ENCODE measurements at regions not wholly inside any gene's neighbourhood (a gene's known extent, or its start where the extent isn't known, plus 50 kb on each side); places are given as distances from the start of the nearest gene placed in this dataset.
"Not testable (repeated sequence)": the region's sequence is repeated elsewhere in the genome, so short reads cannot be mapped to it uniquely, and the experiment has no call there.

GRCh38 chr2:362924-363323, 75.0 kb upstream of the ALKAL2 start:
- H3K27ac ChIP-seq (ENCODE audit: low read depth in 2 of 2, low read length in 2 of 2), result no peak overlapping the region
- TF ChIP-seq, protein P1, sequence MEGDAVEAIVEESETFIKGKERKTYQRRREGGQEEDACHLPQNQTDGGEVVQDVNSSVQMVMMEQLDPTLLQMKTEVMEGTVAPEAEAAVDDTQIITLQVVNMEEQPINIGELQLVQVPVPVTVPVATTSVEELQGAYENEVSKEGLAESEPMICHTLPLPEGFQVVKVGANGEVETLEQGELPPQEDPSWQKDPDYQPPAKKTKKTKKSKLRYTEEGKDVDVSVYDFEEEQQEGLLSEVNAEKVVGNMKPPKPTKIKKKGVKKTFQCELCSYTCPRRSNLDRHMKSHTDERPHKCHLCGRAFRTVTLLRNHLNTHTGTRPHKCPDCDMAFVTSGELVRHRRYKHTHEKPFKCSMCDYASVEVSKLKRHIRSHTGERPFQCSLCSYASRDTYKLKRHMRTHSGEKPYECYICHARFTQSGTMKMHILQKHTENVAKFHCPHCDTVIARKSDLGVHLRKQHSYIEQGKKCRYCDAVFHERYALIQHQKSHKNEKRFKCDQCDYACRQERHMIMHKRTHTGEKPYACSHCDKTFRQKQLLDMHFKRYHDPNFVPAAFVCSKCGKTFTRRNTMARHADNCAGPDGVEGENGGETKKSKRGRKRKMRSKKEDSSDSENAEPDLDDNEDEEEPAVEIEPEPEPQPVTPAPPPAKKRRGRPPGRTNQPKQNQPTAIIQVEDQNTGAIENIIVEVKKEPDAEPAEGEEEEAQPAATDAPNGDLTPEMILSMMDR (IDR thresholded peaks at IDR 0.05; ENCODE audit: borderline replicate concordance, extremely low read depth, insufficient read depth), result no peak
- intact Hi-C loops (cut with DNase I), result no loop called here
- H3K4me1 ChIP-seq (ENCODE audit: control insufficient read depth in 2 of 3, insufficient read depth in 2 of 3, low read depth in 1 of 3, low read length in 3 of 3), result no peaks in the 10 kb centered on the region
- H3K9ac ChIP-seq (ENCODE audit: low read length in 3 of 3), result no peak overlapping the region
- no peaks in the 10 kb centered on the region for H3K27me3 ChIP-seq (ENCODE audit: control insufficient read depth, insufficient read depth, low read length)
- no peak for FAIRE-seq
- no peak for DNase-seq
- no peaks in the 10 kb centered on the region for H3K36me3 ChIP-seq (ENCODE audit: control insufficient read depth in 2 of 3, insufficient read depth in 3 of 3, low read length in 3 of 3)
- H3K9me3 ChIP-seq (ENCODE audit: control insufficient read depth in 2 of 3, insufficient read depth in 1 of 3, low read length in 3 of 3), result peaks cover 0 to 2% (median 0%) of the 10 kb centered on the region in 3 donors
- no peak overlapping the region for H3K4me3 ChIP-seq (ENCODE audit: low read length in 3 of 3)

DNA sequence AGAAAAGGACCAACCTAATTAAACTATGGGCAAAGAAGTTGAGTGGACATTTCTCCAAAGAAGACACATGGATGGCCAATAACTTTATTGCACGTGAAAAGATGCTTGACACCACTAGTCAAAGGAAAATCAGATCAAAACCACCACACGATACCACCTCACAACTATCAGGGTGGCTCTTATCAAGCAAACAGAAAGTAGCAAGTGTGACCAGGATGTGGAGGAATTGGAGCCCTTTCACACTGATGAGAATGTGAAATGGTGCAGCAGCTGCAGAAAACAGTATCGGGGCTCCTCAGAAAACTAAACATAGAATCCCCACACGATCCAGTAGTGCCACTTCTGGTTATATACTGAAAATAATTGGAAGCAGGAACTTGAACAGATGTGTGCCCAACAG, 72.2 kb upstream of the ALKAL2 start:
- Histone ChIP-seq H3K4me1 (ENCODE audit: control insufficient read depth in 2 of 3, insufficient read depth in 2 of 3, low read depth in 1 of 3, low read length in 3 of 3) (no peaks in the 10 kb centered on the region), H3K36me3 (ENCODE audit: control insufficient read depth in 2 of 3, insufficient read depth in 3 of 3, low read length in 3 of 3) (no peaks in the 10 kb centered on the region), H3K9ac (ENCODE audit: low read length in 3 of 3) (no peak overlapping the region), H3K9me3 (ENCODE audit: control insufficient read depth in 2 of 3, insufficient read depth in 1 of 3, low read length in 3 of 3) (peaks cover 0 to 2% (median 0%) of the 10 kb centered on the region in 3 donors), H3K27me3 (ENCODE audit: control insufficient read depth, insufficient read depth, low read length) (no peaks in the 10 kb centered on the region), H3K27ac (ENCODE audit: low read depth in 2 of 2, low read length in 2 of 2) (no peak overlapping the region), H3K4me3 (ENCODE audit: low read length in 3 of 3) (no peak overlapping the region)
- no peak for FAIRE-seq
- intact Hi-C loops (cut with DNase I), result no loop called here
- TF ChIP-seq, protein P1 (IDR thresholded peaks at IDR 0.05; ENCODE audit: borderline replicate concordance, extremely low read depth, insufficient read depth), result no peak
- no peak for DNase-seq

GRCh38 chr2:359047-359446, 71.2 kb upstream of the ALKAL2 start:
- Histone ChIP-seq H3K9me3 (ENCODE audit: control insufficient read depth in 2 of 3, insufficient read depth in 1 of 3, low read length in 3 of 3) (peaks cover 0 to 2% (median 0%) of the 10 kb centered on the region in 3 donors), H3K36me3 (ENCODE audit: control insufficient read depth in 2 of 3, insufficient read depth in 3 of 3, low read length in 3 of 3) (no peaks in the 10 kb centered on the region), H3K27ac (ENCODE audit: low read depth in 2 of 2, low read length in 2 of 2) (no peak overlapping the region), H3K4me3 (ENCODE audit: low read length in 3 of 3) (no peak overlapping the region), H3K9ac (ENCODE audit: low read length in 3 of 3) (no peak overlapping the region), H3K4me1 (ENCODE audit: control insufficient read depth in 2 of 3, insufficient read depth in 2 of 3, low read depth in 1 of 3, low read length in 3 of 3) (no peaks in the 10 kb centered on the region), H3K27me3 (ENCODE audit: control insufficient read depth, insufficient read depth, low read length) (no peaks in the 10 kb centered on the region)
- DNase-seq (no peak), FAIRE-seq (no peak)
- TF ChIP-seq, protein P1 (IDR thresholded peaks at IDR 0.05; ENCODE audit: borderline replicate concordance, extremely low read depth, insufficient read depth), result no peak
- intact Hi-C loops (cut with DNase I), result no loop called here

DNA sequence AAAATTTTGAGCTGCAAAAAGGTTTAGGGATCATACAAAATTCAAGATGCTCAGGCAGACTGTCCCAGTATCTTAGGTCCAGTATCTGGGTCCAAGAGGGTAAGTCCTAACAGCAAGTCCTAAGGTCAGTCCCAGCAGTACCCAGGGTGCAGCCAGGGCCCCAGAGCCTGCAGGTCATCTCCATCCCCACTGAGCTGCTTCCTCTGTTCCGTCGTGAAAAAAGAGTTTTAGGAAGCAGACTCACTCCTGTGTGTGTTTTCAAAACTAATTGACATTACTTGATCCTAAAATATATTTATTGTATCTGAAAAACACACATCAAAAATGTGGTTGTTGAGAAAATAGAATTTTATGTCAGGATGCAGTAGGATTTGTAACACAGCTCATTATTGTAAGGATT, 69.9 kb upstream of the ALKAL2 start:
- DNase-seq, result no peak
- H3K9me3 ChIP-seq (ENCODE audit: control insufficient read depth in 2 of 3, insufficient read depth in 1 of 3, low read length in 3 of 3), result peaks cover 0 to 2% (median 0%) of the 10 kb centered on the region in 3 donors
- H3K36me3 ChIP-seq (ENCODE audit: control insufficient read depth in 2 of 3, insufficient read depth in 3 of 3, low read length in 3 of 3), result no peaks in the 10 kb centered on the region
- no peaks in the 10 kb centered on the region for H3K27me3 ChIP-seq (ENCODE audit: control insufficient read depth, insufficient read depth, low read length)
- H3K4me1 ChIP-seq (ENCODE audit: control insufficient read depth in 2 of 3, insufficient read depth in 2 of 3, low read depth in 1 of 3, low read length in 3 of 3), result no peaks in the 10 kb centered on the region
- H3K27ac ChIP-seq (ENCODE audit: low read depth in 2 of 2, low read length in 2 of 2), result no peak overlapping the region
- TF ChIP-seq, protein P1 (IDR thresholded peaks at IDR 0.05; ENCODE audit: borderline replicate concordance, extremely low read depth, insufficient read depth), result no peak
- no peak for FAIRE-seq
- no peak overlapping the region for H3K9ac ChIP-seq (ENCODE audit: low read length in 3 of 3)
- H3K4me3 ChIP-seq (ENCODE audit: low read length in 3 of 3), result no peak overlapping the region
- intact Hi-C loops (cut with DNase I), result no loop called here

- H3K9me3 ChIP-seq (ENCODE audit: control insufficient read depth in 2 of 3, insufficient read depth in 1 of 3, low read length in 3 of 3); FAIRE-seq; H3K36me3 ChIP-seq (ENCODE audit: control insufficient read depth in 2 of 3, insufficient read depth in 3 of 3, low read length in 3 of 3); H3K4me1 ChIP-seq (ENCODE audit: control insufficient read depth in 2 of 3, insufficient read depth in 2 of 3, low read depth in 1 of 3, low read length in 3 of 3); intact Hi-C loops (cut with DNase I); H3K27me3 ChIP-seq (ENCODE audit: control insufficient read depth, insufficient read depth, low read length); H3K4me3 ChIP-seq (ENCODE audit: low read length in 3 of 3); H3K27ac ChIP-seq (ENCODE audit: low read depth in 2 of 2, low read length in 2 of 2); H3K9ac ChIP-seq (ENCODE audit: low read length in 3 of 3); DNase-seq: not testable (repeated sequence)
Measured at GRCh38 chr2:356304-356703, 68.4 kb upstream of the ALKAL2 start.
